ENCODE measurements at regions not wholly inside any gene's neighbourhood (a gene's known extent, or its start where the extent isn't known, plus 50 kb on each side); places are given as distances from the start of the nearest gene placed in this dataset.

DNA sequence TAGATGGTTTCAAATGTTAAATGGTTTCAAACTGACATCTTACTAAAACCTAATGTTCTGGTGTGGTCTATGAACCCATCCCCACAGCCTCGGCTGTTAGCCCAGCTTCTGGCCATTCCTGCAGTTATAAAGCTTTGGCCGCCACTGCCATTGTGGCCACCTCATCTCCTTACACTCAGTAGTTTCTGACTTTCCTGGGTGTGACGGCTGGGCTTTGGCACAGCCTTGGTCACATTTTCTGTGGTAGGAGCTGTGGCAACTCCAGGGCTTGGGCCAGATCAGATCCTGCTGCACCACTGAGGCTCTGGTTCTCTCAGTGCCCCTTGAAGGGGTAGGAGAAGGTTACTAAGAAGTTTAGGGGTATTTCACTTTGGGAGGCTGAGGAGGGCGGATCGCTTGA is 84.2 kb upstream of the STXBP6 start:
- no peak for DNase-seq

DNA sequence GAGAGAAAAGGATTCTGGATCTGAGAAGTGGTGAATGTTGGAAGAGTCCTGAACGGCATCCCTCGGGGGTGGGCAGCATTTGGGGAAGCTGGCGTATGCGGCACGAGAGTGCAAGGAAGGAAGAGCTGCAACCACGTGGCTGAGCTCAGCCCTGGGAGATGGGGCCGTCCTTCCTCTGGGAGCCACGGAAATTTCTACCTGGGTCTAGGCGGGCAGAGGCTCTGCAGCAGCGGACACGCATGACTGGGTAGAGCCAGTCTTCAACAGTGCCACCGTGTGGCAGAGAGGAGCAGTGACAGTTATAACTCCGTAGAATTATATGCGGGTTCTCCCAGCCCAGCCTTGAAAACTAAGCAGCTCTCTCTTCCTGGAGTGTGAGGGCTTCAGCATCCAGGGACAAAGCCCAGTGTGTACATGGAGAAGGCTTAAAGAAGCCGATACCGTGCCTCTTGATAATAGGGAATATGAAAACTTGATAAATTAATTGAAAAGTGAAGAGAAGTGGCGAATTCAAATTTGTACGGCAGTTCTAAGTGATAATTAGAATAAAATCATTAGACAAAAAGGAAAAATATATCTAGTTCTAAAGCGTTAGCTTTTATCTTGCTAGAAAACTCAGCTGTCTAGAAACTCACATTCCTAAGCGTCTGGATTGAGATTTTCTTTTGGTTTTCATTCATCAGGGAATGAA is 82.9 kb upstream of the STXBP6 start:
- DNase-seq = peak; percentile 86

DNA sequence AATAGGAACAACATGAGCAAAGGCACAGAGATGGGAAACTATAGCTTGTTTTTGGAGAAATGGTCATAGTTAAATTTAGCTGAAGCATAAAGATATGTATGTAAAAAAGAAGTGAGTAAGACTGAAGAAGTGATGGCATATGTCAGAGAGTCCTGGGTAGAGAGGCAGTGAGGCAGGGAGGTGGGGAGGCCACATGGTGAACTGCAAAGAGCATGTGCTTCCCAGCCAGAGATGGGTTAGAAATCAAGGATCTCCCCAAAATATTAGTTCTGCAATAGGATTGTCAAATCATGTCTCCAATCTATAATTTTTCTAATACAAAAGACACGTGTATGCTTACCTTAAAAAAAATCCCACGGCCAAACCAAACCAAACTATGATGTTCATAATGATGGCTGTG is 82.1 kb upstream of the STXBP6 start:
- no peak for DNase-seq

DNA sequence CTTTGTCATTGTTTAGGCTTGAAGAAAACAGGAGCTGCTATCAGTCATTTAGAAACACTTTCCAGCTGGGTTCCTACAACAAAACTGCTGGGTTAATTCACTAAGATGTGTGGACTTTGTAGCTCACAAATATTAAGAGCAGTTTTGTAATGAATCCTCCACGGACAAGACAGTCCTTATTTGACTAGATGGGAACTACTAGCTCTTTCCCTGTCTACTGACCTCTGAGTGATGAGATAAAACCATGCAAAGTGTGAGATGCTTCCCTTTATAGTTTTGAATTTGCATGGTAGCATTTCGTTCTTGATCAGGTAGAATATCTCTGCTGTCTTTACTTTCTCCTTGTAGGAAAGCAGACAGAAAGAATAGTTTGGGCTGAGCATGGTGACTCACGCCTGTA is 72.9 kb upstream of the STXBP6 start:
- DNase-seq = no peak

DNA sequence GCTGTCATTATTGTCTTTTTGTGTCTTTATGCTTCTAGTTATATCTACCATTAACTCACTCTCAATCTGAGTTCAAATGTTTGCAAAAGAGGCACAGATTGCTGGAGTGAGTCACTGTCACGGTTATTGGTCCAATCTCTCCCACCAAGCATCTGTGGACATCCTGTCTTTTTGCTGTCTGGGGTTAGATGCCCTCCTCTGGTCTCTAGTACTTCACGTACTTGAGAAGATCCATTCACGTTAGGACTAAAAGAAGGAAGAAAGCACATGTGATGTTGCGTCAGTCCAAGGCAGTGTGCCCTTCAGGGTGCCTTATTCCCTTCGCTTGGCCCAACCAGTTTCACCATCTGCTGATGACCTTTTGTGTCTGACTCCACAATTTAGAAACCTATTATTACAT is 72.3 kb upstream of the STXBP6 start:
- DNase-seq = no peak

DNA sequence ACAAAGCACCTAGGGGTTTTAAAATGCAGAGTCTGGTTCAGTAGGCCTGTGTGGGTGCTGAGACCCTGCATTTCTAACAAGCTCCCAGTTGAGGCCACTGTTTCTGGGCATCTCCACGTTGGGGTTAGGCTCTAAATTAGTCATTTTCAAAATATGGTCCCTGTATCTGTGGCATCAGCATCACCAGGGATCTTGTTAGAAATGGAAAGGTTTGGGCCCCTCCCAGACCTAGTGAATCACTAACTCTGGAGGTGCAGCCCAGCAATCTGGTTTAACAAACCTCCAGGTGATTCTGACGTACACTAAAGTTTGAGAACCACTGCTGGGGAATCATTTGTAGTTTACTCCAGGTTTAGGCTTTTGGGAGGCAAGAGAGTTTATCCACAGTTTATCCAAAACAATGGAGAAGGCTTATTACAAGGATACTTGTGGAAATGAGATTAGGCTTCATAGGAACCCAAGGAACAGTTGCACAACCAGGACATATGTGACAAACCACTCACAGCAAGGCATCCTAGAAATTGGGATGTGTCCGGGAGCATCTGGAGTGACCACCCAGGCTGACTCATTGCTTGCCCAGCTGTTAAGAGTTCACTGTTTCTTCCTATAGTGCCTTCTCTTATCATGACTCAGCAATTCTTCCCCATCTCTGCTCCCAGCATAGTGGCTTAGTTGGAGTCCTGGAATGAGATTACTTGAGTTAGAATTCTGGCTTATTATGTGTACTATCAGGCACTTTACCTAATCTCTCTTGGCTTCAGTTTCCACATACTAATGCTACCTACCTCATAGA is 71.6 kb upstream of the STXBP6 start:
- no peak for DNase-seq

DNA sequence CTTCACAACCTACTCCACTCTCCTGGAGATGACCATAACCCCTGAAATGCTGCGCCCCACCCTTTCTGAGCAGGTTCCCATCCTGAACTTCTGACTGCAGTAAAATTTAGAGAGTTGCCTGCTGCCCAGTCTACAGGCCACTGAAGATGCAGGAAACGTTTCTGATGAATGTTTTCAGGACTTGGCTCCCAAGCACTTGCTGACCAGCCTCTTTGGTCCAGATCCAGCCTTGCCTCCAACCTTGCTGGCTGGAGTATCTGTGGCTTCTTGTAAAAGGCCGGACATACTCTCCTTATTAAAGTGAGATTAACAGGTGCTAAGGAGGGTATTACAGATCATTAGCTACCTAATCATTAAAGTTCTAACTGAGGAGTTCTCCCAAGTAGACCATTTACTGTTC is 70.3 kb upstream of the STXBP6 start:
- DNase-seq = no peak

DNA sequence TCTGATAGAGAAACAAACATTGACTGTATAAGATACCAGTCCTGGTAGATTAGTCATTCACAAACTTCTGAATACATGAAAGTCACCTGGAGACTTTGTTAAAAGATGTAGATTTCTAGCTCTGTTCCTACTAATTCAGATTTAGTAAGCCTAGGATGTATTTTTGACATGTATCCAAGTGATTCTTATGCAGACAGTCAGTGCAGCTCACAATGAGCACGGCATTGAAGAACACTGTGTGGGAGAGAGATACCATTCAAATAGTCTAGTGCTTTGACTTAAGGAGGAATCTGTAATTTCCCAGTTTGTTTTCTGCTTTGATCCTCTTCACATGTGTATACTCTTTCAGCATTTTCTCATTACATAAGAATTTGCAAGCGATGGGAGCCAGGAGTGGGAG is 68.7 kb upstream of the STXBP6 start:
- DNase-seq = no peak

DNA sequence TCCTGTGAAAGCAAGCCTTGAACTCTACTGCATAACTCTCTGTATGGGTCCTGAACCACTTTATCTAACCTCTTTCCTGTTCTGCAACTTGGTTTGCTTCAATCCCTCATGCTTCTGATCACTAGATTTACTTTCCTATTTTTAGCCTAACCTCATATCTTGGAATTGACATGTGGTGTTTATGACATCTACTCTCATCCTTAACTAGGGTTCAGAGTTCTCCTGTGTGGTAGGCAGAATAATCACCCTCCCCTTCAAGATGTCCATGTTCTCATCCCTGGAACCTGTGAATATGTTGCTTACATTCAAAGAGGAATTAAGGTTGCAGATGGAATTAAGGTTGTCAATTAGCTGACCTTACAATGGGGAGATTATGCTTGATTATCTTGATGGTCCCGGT is 67.4 kb upstream of the STXBP6 start:
- no peak for DNase-seq

DNA sequence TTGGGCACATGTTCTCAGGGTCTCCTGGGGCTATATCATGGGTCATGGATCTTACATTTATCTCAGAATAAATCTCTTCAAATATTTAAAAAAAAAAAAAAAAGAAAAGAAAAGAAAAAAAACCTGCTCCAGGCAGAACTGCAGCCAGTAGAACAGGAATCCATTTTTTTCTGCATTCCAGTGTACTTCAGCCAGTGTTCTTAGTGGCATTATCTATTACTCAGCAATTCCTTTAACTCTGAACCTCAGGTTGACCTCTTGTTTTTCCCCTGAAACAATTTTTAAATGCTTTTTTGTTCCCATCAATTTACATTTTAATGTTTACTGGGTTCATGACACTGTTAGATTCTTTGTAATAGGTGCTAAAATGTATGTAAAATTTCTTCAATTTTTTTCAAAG is 66.7 kb upstream of the STXBP6 start:
- no peak for DNase-seq

DNA sequence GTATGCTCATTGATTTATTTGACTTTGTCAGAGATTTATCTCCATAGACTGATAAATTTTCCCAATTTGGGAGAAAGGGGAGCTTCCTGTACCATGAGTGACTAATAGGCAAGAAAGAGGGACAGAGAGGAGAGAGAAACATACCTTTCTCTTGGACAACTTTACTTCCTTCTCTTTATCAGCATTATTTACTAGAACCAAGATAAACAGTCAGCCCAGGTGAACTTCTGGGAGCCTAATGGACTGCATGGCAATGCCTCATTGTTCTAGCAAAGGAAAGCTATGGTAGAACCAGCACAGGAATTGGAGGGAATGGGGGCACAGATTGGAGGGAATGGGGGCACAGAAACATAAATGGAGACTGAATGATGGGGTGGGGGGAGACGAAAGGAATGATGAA is 63.4 kb upstream of the STXBP6 start:
- no peak for DNase-seq

DNA sequence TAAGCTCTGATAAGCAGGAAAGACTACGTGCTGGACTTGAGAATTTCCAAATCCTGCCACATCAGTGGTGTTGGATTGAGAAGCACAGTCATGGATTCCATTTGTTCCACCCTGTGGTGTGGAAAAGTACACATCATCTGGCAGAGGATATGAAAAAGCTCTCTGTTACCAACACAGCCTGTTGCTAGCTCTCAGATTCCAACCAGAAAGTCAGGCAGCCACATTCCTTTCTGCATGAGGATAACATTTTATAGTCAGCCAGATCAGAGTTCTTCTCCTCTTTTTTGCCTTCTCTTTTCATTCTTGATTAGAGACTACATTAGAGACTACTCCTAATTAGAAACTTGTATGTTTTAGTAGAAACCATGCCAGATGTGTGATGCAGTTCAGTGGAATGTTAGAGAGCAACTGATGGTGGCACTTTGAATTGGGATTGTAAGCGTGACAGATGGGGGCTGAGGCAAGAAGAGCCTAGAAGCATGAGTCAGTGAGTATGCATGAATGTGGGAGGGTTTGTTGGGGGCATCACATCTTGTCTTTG is 61.2 kb upstream of the STXBP6 start:
- DNase-seq = no peak

DNA sequence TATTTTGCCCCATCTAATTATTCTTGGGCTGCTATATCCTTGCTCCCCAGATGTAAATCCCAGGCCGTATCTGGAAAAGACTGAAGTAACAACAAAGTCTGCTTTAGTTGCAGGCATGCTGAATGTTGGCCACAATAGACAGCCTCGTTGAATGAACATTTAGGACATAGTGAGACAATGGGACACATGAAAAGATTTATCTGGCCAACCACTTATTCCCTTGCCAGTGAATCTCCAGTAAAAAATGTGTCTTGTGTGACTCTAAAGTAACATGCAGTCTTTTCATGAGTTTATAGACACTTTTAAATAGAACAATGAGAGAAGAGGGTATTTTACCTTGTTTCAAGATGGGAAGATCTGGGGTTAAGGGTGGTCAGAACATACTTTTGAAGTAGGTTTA is 60.2 kb upstream of the STXBP6 start:
- DNase-seq = no peak

DNA sequence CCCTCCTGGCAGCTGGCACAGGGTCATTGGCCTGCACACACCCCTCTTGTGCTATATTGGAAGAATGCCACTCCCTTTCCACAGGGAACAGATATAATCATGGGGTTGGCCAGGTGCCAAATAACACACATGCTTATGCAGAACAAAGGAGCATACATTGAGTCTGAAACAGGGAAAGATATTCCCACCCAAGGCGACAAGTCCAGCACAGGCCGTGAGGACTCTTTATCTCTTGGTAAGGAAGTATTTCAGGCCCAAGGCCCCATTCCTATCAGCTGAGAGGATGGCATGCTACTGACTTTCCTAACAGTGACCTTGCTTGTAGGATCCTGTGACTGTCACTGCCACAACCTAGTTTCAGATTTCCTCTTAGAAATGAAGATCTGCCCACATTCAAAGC is 59.0 kb upstream of the STXBP6 start:
- peak; percentile 18 for DNase-seq

DNA sequence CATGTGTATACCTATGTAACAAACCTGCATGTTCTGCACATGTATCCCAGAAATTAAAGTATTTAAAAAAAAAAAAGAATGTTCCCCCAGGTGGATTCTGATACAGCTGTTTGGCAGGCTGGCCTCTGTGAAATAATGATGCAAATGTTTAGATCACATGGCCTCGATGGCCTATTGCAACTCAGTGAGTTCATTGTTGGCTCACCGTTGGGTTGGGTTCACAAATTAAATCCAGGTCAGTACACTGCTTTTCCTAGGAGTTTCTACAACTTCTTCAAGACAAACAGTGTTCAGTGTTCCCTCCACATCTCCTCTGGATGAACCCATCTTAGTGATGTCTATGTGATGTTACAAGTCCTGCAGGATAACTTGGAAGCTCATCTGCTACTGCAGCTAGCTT is 58.3 kb upstream of the STXBP6 start:
- no peak for DNase-seq

DNA sequence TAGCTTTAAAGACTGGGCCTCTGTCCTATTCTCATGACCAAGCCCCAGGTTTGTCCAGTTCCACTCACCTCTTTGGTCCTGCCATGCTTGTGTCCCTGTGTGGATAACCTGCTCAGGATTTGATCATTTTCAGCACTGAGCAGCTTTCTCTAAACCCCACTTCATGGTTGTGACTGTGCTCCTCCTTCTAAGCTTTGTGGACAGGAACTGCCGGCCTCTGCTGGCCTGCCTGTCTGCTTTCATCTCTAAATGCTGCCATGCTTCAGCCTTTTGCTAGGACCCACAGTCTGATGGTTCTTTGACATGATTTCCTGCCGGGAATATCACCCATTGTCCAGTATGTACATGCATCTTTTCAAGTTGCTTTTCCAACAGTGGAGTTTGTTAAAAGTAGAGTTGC is 53.9 kb upstream of the STXBP6 start:
- DNase-seq = no peak

DNA sequence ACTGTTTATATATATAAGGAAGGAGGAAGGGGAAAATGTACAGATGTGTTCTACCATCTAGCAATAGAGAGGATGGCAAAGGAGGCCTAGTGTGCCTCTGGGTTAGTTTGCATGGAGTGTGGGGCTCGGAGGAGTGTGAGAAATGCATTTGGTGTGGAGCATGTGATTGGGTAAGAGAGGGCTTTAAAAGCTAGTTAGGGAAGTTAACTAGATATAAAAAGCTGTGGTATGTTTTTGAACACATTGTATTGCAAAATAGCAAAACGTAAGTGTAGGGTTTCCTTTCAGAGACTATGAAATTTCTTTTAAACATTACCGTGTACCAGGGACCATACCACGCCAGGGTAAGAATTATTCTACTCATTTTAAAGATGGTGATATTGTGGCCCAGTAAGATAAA is 53.3 kb upstream of the STXBP6 start:
- DNase-seq = no peak

DNA sequence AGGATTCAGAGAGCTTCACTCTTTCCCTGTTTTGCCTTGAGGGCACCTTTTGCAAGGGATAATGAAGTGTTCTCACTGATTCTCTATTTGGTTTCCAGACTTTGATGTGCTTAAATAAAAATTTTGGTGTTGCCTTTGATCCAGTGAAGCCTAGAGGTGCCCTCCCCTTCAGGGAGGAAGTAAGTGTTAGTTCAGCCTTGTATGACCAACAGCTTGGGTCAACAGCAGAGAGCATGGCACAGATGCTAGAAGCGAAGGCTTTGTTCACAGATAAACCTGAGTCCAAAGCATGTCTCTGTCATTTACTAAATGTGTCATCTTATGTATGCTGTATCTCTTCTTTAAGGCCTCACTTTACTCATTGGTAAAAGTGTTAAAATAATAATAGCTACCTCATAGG is 52.8 kb upstream of the STXBP6 start:
- no peak for DNase-seq

DNA sequence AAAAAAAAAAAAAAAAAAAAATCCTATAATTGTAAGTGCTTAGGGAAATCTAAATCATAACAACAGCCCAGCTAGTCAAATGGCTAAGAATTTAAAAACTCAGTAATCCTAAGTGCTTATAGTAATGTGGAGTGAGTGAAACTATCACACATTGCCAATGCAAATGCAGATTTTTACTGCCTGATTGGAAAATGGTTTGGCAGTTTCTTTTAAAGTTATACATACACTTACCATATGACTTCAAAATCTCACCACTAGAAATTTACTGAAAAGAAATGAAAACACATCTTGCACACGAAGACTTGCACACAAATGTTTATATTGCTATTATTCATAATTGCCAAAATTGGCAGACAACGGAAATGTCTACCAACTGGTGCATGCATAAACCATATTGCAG is 51.3 kb upstream of the STXBP6 start:
- DNase-seq = no peak
